Ramos (cell line): ENCODE measurements at regions not wholly inside any gene's neighbourhood (a gene's known extent, or its start where the extent isn't known, plus 50 kb on each side); places are given as distances from the start of the nearest gene placed in this dataset.

ENCODE experiments used
- in situ Hi-C: fragments of 300-500 bp; cut with MboI; formaldehyde crosslinking; loops from one replicate; pipeline ENCODE4 v1.14.3; 2022; ENCODE audit warnings: low sequenced_read_pairs; ENCODE audit not compliant: unreplicated experiment

- in situ Hi-C loops, result no loop called here
Measured at GRCh38 chr17:12282056-12282455, 261.4 kb downstream of the MAP2K4 start.

- in situ Hi-C loops, result no loop called here
Measured at GRCh38 chr17:12287953-12288352, 267.3 kb downstream of the MAP2K4 start.

DNA sequence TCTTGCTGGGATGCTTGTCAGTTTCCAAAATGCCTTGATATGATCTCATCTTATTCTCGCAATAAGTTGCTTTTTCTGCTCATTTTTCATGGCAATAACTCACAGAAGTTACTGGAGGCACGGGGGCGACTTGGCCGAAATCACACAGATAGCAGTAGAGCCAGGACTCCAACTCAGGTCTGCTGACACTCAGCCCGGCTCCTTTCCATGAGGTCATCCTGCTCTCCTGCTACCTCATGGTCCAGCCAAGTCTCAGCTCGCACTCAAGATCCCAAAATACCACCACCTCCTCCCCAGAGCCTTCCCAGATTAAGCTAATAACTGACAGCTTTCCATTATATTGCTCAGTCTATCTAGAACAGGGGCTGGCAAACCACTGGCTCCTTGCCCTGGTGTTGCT, 269.5 kb downstream of the MAP2K4 start:
- in situ Hi-C loops, result no loop called here

DNA sequence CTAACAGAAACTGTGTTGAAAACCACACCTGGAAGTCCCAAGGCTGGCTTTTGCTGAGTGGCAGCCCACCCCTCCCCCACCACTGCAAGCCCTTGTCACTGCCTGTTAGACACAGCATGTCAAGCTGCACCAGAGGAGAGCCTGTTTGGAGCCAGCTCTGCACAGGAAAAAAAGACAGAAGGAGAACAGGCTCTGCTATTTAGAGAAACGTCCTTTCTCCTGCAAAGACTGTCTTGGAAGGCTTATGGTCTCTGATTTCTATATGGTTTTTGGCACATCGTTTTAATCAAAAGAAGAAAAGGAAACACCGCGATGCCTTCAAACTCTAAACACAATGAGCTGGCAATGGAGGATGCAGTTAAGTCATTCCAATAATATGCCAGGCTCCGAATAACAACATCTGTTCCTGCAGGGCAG, 275.5 kb downstream of the MAP2K4 start:
- in situ Hi-C loops, result no loop called here

DNA sequence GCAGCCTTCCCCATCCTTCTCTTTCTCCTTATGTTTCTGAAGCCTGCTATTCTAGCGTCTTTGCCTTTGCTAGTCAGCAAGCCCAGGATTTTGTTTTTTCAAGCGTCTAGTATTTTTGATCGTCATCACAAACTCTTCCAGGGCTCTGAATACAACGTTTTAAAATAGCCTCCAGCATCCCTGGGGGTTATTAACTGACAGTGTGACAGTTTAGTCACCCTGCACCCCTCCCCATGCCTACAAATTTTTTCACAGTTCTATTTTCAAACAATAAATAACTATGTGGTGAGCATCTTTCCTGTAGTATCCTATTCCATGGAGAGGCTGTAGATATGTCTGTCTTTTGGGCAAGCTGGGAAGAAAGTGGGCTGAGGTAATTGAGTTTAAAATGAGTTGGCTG, 280.9 kb downstream of the MAP2K4 start:
- in situ Hi-C loops, result no loop called here

- in situ Hi-C loops, result no loop called here
Measured at GRCh38 chr17:12302711-12303110, 282.0 kb downstream of the MAP2K4 start.

GRCh38 chr17:12310811-12311210, 290.1 kb downstream of the MAP2K4 start:
- in situ Hi-C loops, result no loop called here

GRCh38 chr17:12312692-12313091, 292.0 kb downstream of the MAP2K4 start:
- in situ Hi-C loops, result no loop called here

DNA sequence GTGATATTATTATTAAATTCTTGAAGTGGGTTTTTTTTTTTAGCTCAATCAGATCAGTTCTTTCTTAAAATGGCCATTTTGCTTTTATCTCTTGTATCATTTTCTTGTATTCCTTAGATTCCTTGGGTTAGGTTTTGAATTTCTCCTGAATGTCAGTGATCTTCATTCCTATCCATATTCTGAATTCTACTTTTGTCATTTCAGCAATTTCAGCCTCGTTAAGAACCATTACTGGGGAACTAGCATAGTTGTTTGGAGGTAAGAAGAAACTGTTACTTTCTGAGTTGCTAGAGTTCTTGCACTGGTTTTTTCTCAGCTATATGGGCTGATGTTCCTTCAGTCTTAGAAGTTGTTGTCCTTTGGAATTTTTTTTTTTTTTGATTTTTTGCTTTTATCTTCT, 293.1 kb downstream of the MAP2K4 start:
- in situ Hi-C loops, result no loop called here

DNA sequence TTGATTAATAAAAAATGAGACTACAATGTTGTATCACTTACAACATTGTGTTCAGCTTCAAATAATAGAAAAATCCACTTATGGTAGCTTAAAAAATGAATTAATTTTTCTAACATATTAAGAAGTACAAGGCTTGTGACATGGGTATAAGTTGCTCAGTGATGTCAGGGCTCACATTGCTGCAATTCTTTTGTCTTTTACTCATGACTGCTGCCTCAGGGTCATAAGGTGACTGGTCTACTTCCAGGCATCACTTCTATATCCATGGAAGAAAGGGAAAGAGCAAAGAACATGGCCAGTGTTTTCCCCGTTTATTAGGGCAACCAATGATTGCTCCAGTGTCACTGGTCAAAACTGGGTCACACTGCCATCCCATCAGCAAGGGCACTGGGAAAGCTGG, 295.3 kb downstream of the MAP2K4 start:
- in situ Hi-C loops, result no loop called here

DNA sequence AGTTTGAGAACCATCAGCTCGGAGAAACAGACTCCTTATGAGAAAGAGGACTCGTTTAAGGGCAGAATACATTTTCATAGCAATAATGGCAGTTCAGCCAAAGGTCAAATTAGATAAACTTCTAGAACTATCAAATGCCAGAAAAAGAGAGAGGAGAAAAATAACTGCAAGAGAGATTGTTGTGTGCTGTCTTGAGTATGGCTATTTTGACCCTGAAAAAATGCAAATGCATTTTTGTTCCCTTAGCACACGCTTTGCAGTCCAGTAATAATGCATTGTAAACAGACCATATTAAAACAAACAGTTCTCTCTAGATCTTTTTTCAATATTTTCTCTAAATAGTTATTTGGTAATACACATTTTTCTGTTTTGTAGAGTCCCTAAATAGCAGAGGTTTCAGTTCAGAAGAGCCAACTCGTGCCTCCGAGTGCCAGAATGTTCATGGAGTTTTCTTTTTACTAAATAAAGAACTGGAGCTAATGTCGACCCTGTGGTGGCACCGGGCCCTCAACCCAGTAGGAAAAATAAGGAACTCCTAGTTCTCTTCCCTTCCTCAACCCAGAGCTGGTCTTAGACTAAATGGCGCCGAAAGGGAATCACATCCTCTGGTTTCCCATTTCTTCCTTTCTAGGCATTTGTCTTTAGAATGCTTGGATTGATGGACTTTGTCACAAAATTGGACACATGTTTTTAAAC, 298.0 kb downstream of the MAP2K4 start:
- in situ Hi-C loops, result no loop called here

DNA sequence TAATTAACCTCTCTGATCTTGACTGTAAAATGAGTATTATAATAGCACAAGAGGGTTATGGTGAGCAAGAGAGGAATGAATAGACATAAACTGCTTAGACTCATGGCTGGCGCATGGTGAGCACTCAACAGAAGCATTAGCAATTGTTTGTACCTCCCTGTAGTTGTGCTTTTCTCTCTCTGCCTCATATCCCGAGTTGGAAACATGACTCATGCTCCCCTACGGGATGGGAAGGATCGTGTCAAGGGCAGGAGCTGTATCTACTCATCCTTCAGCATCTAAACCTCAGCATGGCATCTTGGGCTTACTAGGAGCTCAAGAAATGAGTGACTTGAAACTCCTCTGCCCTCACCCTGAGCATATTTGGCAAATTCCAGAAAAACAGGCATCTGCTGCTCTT, 299.6 kb downstream of the MAP2K4 start:
- in situ Hi-C loops, result no loop called here

- in situ Hi-C loops, result loop anchor here (25.0 kb wide), 1 partner anchor 109 kb away; no protein-coding TSS in a partner anchor
Measured at GRCh38 chr17:12328204-12328603, 307.5 kb downstream of the MAP2K4 start.

GRCh38 chr17:12330456-12330855, 309.8 kb downstream of the MAP2K4 start:
- in situ Hi-C loops, result loop anchor here (25.0 kb wide), 1 partner anchor 107 kb away; no protein-coding TSS in a partner anchor

DNA sequence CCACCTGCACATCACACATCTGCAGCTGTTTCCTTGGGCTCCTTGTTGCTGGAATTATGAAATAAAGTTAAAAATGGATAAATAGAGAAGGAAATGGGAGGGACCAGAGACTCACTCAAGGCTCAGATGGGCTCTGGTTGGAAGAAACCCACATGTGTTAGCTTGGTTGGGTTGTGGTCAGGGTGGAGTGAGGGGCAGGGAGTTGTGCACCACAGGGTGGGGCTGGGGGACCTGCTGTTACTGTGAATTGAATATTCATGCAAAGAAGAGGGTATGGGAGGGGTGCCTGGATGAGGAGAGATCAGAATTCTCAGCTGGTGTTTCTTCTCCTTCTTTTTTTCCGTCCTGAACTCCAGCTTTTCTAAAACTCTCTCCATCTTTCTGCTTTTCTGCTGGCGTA, 320.7 kb downstream of the MAP2K4 start:
- in situ Hi-C loops, result loop anchor here (25.0 kb wide), 1 partner anchor 96 kb away; no protein-coding TSS in a partner anchor

DNA sequence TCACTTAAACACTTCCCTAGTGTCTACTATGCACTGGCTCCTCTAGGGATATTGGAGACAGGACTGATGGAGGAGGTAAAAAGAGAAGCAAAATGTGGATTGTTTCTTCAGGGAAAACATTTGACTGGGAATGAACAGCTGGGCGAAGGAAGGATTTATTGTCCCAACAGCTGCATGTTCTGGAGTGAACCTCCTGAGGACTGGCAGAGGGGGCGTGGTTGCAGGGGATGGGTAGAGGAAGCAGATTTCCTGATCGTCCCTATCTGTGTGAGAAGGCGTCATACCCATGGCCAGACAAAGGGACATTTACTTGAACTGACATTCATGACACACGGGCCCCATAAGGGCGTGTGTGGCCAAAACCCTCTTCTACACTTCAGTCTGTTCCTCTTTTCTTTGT, 321.5 kb downstream of the MAP2K4 start:
- in situ Hi-C loops, result loop anchor here (25.0 kb wide), 1 partner anchor 95 kb away; no protein-coding TSS in a partner anchor

DNA sequence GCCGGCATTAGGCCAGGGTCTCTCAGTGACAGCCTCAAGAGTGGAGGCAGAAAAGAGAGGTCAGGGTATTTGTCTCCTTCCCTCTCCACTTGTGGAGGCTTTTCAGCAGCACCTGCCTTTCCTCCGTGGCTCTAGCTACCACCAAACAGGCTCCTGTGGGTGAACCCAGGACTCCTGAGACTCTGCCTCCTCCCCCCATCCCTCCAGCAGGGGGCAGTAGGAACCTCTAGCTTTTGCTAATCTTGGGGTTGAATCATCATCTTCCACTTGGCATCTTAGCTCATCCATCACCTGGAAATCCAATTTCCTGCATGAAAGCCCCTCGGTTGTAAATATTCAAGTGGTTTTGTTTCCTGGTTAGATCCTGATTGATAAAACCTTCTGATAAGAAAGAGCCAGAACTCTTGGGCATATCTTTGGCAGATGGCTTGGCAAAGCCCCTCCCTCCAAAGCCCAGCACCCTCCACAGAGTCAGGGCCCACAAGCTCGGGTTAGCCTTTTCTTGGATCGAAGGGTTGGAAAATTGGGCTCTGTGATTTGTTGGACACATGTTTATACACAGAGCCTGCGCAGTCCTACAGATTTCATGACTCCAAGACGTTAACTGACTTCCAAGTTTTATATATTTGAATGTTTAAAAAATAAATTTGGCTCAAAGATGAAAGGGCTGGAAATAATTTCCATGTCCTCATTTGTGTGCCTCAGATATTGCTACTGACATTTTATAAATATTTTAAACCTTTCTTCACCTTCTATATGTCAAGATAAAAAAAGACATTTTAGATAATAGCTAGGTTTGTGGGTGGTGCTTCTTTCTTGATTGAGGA, 322.1 kb downstream of the MAP2K4 start:
- in situ Hi-C loops, result loop anchor here (25.0 kb wide), 1 partner anchor 94 kb away; no protein-coding TSS in a partner anchor

- in situ Hi-C loops, result loop anchor here (25.0 kb wide), 1 partner anchor 89 kb away; no protein-coding TSS in a partner anchor
Measured at GRCh38 chr17:12348476-12348875, 317.2 kb upstream of the MYOCD start.

- in situ Hi-C loops, result loop anchor here (25.0 kb wide), 1 partner anchor 88 kb away; no protein-coding TSS in a partner anchor
Measured at GRCh38 chr17:12349297-12349696, 316.4 kb upstream of the MYOCD start.

DNA sequence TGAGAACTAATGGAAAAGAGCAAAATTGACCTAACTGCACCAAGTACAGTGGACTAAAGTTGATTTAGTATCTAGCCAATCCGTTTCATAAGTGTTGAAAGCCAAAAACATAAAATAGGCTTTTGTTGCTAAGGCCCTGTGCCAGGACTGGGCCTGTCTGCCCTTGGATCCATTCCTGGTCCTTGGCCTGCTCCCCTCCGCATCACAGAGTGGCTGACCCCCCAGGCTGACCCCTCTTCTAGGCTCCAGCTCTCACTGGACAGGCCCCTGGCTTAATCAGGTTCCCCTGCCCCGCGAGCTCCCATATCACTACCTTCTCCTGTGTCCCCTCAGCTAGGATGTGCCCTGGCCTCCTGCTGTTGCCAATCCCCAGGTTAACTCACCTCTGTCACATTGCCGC, 313.6 kb upstream of the MYOCD start:
- in situ Hi-C loops, result no loop called here

- in situ Hi-C loops, result no loop called here
Measured at GRCh38 chr17:12357600-12357999, 308.1 kb upstream of the MYOCD start.
